CD4-positive, alpha-beta T cell treated with Interleukin-4 for 1 hour (primary cell): ENCODE measurements at regions not wholly inside any gene's neighbourhood (a gene's known extent, or its start where the extent isn't known, plus 50 kb on each side); places are given as distances from the start of the nearest gene placed in this dataset.
"Not testable (repeated sequence)": the region's sequence is repeated elsewhere in the genome, so short reads cannot be mapped to it uniquely, and the experiment has no call there.

ENCODE experiments used
- DNase-seq, 2 donors: peaks; one replicate each; pipeline ENCODE4 v3.0.0-alpha.2; 2020 to 2022

- DNase-seq, result no peak
Observed at GRCh38 chr12:68984796-68985573, 52.0 kb upstream of the CPM start.

GRCh38 chr12:68997526-68997925, 64.6 kb upstream of the CPM start:
- DNase-seq, result not testable (repeated sequence)

DNA sequence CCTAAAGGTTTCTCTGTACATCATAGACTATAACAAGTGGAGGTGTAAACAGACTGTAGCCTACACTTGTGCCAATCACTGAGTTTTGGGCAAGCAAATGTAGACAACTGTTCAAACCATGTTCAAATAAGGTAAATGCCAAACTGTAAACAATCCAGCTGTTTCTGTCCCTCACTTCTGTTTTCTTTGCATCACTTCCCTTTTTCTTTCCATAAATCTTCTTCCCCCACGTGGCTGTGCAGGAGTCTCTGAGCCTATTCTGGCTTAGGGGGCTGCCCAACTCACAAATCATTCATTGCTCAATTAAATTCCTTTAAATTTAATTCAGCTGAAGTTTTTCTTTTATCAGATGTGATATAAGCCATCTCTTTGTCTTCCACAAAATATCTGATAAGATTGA, 65.1 kb upstream of the CPM start:
- no peak for DNase-seq

GRCh38 chr12:69000074-69000473, 67.1 kb upstream of the CPM start:
- no peak for DNase-seq

DNA sequence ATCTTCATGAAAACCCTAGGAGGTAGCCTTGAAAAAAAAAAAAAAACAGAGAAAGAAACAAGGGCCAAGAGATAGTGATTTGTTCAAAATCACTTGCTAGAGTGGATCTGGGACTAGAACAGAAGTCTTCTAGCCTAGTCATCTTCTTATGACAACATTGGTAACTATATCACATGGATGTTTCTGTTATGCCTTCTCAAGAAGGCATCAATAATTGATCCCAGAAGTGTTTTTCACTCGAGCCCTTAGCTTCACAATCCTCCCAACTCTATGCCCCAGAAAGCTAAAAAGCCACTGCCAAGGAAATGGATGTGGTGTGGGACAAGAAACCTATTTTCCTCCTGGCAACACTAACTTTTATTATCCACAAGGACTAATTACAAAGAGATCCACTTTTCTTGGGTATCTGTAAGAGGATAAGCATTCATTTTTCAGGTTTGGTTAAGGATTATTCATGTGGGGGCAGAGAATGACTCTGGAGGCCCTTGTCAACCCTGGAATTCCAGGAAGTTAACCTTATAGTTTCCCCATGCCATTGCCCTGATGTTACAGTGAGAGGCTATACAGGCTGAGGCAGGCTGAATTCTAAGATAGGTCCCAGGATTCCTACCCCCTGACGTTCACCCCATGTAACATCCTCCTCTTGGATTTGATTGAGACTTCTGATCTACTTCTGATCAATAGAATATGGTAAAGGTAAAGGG, 67.7 kb upstream of the CPM start:
- DNase-seq, result no peak

DNA sequence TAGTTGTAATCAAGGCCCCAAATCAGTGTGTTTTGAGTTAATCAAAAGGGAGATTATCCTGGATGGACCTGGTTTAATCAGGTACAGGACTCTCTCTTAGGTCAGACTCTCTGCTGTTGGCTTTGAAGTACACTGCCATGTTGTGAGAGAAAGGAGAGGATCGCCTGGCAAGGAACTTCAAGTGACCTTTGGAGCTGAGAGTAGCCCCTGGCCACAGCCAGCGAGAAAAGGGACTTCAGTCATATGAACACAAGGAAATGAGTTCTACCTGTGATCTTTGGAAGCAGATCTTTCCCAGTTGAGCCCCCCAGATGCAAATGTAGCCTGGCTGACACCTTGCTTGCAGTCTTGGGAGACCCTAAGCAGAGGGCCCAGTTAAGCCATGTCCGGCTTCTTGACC, 68.3 kb upstream of the CPM start:
- no peak for DNase-seq

- DNase-seq, result no peak
Observed at GRCh38 chr12:69002969-69003368, 70.0 kb upstream of the CPM start.

DNA sequence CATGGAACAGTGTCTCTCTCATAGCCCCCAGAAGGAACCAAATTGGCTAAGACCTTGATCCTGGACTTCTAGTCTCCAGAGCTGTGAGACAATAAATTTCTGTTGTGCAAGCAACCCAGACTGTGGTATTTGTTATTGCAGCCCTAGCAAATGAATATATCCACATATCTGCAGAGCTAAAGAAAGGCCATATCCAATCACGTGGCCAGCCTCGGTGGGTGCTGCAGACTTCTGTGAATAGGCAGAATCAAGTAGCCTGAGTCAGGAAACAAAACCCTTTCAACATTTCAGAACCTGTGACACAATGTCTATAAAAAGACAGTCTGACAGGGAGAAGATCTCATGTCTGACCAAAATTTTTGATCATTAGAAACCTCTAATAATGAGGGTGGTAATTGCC, 71.0 kb upstream of the CPM start:
- no peak for DNase-seq

DNA sequence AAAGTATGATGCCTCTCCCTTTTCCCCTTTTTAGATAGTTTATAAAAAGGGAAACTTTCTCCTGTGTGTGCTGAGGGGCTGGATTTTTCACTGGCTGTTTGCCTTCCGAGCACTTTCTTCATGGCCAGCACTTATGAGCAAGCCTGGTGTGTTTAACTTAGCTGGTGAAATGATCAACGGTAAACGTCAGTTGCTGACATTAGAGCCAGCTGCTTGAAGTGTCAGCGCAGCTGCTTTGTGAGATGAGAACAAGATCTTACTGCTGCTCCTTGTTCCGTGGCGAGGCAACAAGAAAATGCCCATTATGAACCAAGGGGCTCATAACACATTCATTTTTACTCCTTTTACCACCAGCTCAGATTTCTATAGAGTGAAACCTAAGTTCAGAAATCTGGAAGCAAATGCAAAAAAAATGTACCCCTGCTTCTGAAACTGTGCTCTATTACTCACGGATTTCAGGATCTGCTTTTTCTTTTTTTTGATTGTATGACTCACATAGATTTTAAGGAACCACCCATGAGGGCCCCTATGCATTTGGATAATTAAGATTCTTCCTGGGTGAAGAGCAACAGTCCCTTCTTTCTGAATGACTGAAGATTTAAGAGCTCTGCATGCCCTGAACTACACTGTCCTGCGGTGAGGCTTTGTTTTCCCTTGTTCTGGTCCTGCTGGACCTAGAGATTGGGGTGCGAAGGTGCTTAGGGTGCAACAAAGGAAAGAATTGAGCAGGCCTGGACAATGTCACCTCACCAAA, 74.3 kb upstream of the CPM start:
- peak in 1 of 2 donors; percentile 2 for DNase-seq

- DNase-seq, result no peak
Observed at GRCh38 chr12:69007855-69008351, 74.9 kb upstream of the CPM start.

- peak; percentile 7 to 46 for DNase-seq
Observed at GRCh38 chr12:69008520-69008919, 75.5 kb upstream of the CPM start.

DNA sequence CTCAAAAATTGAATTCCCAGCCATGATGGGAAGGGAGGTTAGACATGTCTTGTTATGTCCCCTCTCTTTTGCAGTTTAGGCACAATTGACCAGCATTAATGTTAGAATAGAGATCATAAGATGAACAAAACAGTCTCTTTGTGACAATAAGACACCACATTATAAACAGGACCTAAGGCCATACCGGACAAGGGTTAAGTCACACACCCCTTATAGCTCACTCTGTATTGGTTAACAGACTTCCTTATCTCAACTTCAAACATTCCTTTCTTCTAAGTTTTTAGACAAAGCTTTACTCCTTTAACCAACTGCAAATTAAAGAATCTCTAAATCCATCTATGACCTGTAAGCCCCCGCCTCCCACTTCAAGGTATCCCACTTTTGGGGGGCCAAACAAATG, 81.1 kb upstream of the CPM start:
- DNase-seq, result no peak

- no peak for DNase-seq
Observed at GRCh38 chr12:69015017-69015416, 82.0 kb upstream of the CPM start.

DNA sequence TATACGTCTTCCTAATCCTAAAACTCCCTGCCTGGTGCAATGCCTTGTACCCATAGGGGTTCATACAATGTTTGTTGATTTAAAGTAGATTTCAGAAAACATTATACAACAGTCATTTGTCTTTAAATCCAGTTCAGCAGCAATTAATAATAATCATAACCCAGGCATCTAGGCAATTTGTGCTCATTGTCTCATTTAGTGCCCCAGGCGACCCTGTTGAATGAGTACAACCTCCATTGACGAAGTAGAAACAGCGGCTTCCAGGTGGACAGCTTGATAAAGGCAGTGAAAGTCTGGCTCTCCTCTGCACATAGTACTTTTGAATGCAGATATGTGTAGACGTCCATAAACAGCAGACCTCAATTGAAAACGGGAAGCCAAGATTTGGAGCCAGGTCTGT, 82.9 kb upstream of the CPM start:
- DNase-seq, result no peak

DNA sequence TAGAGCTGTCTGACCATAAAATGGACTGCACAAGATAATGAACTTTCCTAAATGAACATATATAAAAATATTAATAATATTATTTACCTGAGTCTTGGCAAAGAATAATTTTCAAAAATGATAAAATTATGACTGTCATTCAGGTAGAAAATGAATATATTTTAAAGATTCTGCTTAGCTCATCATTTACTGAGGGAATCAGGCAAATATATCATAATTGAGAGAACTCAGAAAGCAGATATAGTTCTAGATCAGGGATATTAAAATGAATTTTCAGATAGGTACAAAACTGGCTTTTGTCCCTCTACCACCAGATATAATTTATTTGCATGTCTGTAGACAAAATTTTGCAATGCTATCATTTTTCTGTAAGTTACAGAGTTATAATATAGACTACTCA, 86.1 kb upstream of the CPM start:
- no peak for DNase-seq

DNA sequence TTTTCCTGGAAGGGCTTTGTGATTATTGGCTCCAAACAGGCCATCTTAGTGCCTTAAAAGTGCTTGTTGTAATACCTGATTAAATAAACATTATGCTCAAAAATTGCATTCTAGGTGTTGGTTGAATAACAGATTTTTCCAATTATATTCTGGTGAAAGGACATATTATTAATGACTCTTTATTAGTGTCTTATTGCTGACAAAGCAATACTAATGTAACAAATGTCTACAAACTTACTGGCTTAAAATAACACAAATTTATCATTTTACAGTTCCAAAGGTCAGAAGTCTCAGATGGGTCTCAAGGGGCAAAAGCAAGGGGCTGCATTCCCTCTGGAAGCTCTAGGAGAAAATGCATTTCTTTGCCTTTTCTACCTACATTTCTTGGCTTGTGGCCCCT, 86.9 kb upstream of the CPM start:
- no peak for DNase-seq

DNA sequence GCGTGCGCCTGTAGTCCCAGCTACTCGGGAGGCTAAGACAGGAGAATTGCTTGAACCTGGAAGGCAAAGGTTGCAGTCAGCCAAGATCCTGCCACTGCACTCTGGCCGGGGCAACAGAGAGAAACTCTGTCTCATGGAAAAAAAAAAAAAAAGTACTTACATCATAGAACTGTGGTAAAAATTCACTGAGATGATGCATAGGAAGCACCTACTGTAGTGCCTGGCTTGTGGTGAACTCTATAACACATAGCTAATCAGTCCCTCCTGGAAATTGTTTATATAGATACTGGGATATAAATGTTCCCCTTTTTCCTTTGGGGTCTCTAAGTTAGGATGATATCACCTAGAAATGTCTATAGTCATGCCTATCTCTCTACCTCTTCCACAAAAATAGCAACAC, 89.7 kb upstream of the CPM start:
- no peak for DNase-seq

- no peak for DNase-seq
Observed at GRCh38 chr12:69023840-69024239, 90.9 kb upstream of the CPM start.

- DNase-seq, result no peak
Observed at GRCh38 chr12:69024413-69024812, 91.4 kb upstream of the CPM start.

GRCh38 chr12:69024907-69025306, 91.9 kb upstream of the CPM start:
- DNase-seq, result no peak

DNA sequence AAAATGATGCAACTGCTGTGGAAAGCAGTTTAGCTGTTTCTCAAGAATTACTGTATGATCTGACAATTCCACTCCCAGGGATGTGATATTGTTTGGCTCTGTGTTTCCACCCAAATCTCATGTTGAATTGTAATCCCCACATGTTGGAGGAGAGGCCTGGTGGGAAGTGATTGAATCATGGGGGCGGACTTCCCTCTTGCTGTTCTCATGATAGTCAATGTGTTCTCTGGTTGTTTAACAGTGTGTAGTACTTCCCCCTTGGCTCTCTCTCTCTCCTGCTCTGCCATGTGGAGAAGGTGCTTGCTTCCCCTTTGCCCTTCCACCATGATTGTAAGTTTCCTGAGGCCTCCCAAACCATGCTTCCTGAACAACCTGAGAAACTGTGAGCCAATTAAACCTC, 93.4 kb upstream of the CPM start:
- DNase-seq, result peak in 1 of 2 donors; percentile 20

DNA sequence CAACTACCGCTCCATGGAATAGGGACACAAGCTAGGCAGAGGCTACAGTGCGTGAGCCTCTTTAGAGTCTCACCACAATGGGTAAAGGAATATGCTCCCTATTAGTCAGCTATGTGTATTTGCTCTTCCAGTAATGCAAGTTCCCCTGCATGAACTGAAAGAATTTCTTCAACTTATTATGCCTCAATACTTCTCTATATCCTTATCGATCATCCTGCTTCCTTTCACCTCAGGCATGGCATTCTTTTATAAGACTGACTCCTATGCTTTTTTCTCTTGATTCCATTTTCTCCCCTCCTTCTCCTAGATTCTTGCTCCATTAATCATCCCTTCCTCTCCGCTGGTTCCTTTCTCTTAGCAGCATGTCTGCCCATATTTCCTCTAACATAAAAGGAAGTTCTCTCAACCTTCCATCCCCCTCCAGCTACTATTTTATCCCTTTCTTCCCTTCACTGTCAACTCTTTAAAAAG, 94.5 kb upstream of the CPM start:
- no peak for DNase-seq

- DNase-seq, result no peak
Observed at GRCh38 chr12:69028941-69029729, 96.2 kb upstream of the CPM start.
